ENCODE measurements at regions not wholly inside any gene's neighbourhood (a gene's known extent, or its start where the extent isn't known, plus 50 kb on each side); places are given as distances from the start of the nearest gene placed in this dataset.
"Not testable (repeated sequence)": the region's sequence is repeated elsewhere in the genome, so short reads cannot be mapped to it uniquely, and the experiment has no call there.

- FAIRE-seq (no peak), DNase-seq (ENCODE audit: insufficient read length) (no peak)
- TF ChIP-seq POLR2A (IDR thresholded peaks at IDR 0.05; ENCODE audit: low read depth, low read length), result no peak
- TF ChIP-seq POLR2AphosphoS5 (IDR thresholded peaks at IDR 0.05; ENCODE audit: low read depth, low read length), result no peak
- no peak for TF ChIP-seq TAF1 (IDR thresholded peaks at IDR 0.05; ENCODE audit: borderline replicate concordance, low read depth, low read length)
Measured at GRCh38 chr7:81859433-81859832, 89.6 kb upstream of the HGF start.

- DNase-seq (ENCODE audit: insufficient read length); FAIRE-seq: not testable (repeated sequence)
Measured at GRCh38 chr7:81858820-81859219, 89.0 kb upstream of the HGF start.

GRCh38 chr7:81857385-81857784 is 87.5 kb upstream of the HGF start:
- no peak for DNase-seq (ENCODE audit: insufficient read length)
- FAIRE-seq, result no peak
- no peak for TF ChIP-seq POLR2AphosphoS5 (IDR thresholded peaks at IDR 0.05; ENCODE audit: low read depth, low read length)
- TF ChIP-seq TAF1 (IDR thresholded peaks at IDR 0.05; ENCODE audit: borderline replicate concordance, low read depth, low read length), result no peak
- TF ChIP-seq POLR2A (IDR thresholded peaks at IDR 0.05; ENCODE audit: low read depth, low read length), result no peak

- no peak for TF ChIP-seq TAF1 (IDR thresholded peaks at IDR 0.05; ENCODE audit: borderline replicate concordance, low read depth, low read length)
- TF ChIP-seq POLR2AphosphoS5 (IDR thresholded peaks at IDR 0.05; ENCODE audit: low read depth, low read length), result no peak
- DNase-seq (ENCODE audit: insufficient read length) (no peak), FAIRE-seq (no peak)
Measured at GRCh38 chr7:81854518-81854917, 84.7 kb upstream of the HGF start.

- FAIRE-seq, result no peak
- TF ChIP-seq POLR2A (IDR thresholded peaks at IDR 0.05; ENCODE audit: low read depth, low read length) (no peak), POLR2AphosphoS5 (IDR thresholded peaks at IDR 0.05; ENCODE audit: low read depth, low read length) (no peak), TAF1 (IDR thresholded peaks at IDR 0.05; ENCODE audit: borderline replicate concordance, low read depth, low read length) (no peak)
Measured at GRCh38 chr7:81852701-81853100, 82.9 kb upstream of the HGF start.

GRCh38 chr7:81851413-81851812 is 81.6 kb upstream of the HGF start:
- FAIRE-seq (no peak), DNase-seq (ENCODE audit: insufficient read length) (no peak)
- TF ChIP-seq TAF1 (IDR thresholded peaks at IDR 0.05; ENCODE audit: borderline replicate concordance, low read depth, low read length) (no peak), POLR2A (IDR thresholded peaks at IDR 0.05; ENCODE audit: low read depth, low read length) (no peak), POLR2AphosphoS5 (IDR thresholded peaks at IDR 0.05; ENCODE audit: low read depth, low read length) (no peak)

More at GRCh38 chr7:81852701-81853100, 82.9 kb upstream of the HGF start:
- no peak for DNase-seq (ENCODE audit: insufficient read length)

- no peak for TF ChIP-seq POLR2AphosphoS5 (IDR thresholded peaks at IDR 0.05; ENCODE audit: low read depth, low read length)
- no peak for TF ChIP-seq TAF1 (IDR thresholded peaks at IDR 0.05; ENCODE audit: borderline replicate concordance, low read depth, low read length)
- TF ChIP-seq POLR2A (IDR thresholded peaks at IDR 0.05; ENCODE audit: low read depth, low read length), result no peak
- no peak for DNase-seq (ENCODE audit: insufficient read length)
- no peak for FAIRE-seq
Measured at GRCh38 chr7:81846398-81846797, 76.6 kb upstream of the HGF start.

- FAIRE-seq (peak; percentile 51), DNase-seq (ENCODE audit: insufficient read length) (no peak)
- TF ChIP-seq POLR2AphosphoS5 (IDR thresholded peaks at IDR 0.05; ENCODE audit: low read depth, low read length) (no peak), POLR2A (IDR thresholded peaks at IDR 0.05; ENCODE audit: low read depth, low read length) (no peak), TAF1 (IDR thresholded peaks at IDR 0.05; ENCODE audit: borderline replicate concordance, low read depth, low read length) (no peak)
Measured at GRCh38 chr7:81845744-81846241, 75.9 kb upstream of the HGF start.

- DNase-seq (ENCODE audit: insufficient read length); FAIRE-seq: not testable (repeated sequence)
Measured at GRCh38 chr7:81843657-81844056, 73.8 kb upstream of the HGF start.

GRCh38 chr7:81842361-81842760 is 72.5 kb upstream of the HGF start:
- no peak for TF ChIP-seq POLR2A (IDR thresholded peaks at IDR 0.05; ENCODE audit: low read depth, low read length)
- no peak for TF ChIP-seq TAF1 (IDR thresholded peaks at IDR 0.05; ENCODE audit: borderline replicate concordance, low read depth, low read length)
- TF ChIP-seq POLR2AphosphoS5 (IDR thresholded peaks at IDR 0.05; ENCODE audit: low read depth, low read length), result no peak
- DNase-seq (ENCODE audit: insufficient read length) (no peak), FAIRE-seq (no peak)

GRCh38 chr7:81839708-81840369 is 70.0 kb upstream of the HGF start:
- no peak for DNase-seq (ENCODE audit: insufficient read length)
- TF ChIP-seq TAF1 (IDR thresholded peaks at IDR 0.05; ENCODE audit: borderline replicate concordance, low read depth, low read length) (no peak), POLR2A (IDR thresholded peaks at IDR 0.05; ENCODE audit: low read depth, low read length) (no peak), POLR2AphosphoS5 (IDR thresholded peaks at IDR 0.05; ENCODE audit: low read depth, low read length) (no peak)
- FAIRE-seq, result no peak

GRCh38 chr7:81833401-81833800 is 63.6 kb upstream of the HGF start:
- no peak for DNase-seq (ENCODE audit: insufficient read length)
- TF ChIP-seq TAF1 (IDR thresholded peaks at IDR 0.05; ENCODE audit: borderline replicate concordance, low read depth, low read length) (no peak), POLR2AphosphoS5 (IDR thresholded peaks at IDR 0.05; ENCODE audit: low read depth, low read length) (no peak), POLR2A (IDR thresholded peaks at IDR 0.05; ENCODE audit: low read depth, low read length) (no peak)
- FAIRE-seq, result no peak

GRCh38 chr7:81831883-81832282 is 62.0 kb upstream of the HGF start:
- FAIRE-seq (no peak), DNase-seq (ENCODE audit: insufficient read length) (no peak)
- no peak for TF ChIP-seq TAF1 (IDR thresholded peaks at IDR 0.05; ENCODE audit: borderline replicate concordance, low read depth, low read length)
- TF ChIP-seq POLR2A (IDR thresholded peaks at IDR 0.05; ENCODE audit: low read depth, low read length), result no peak

- not testable (repeated sequence) for FAIRE-seq; DNase-seq (ENCODE audit: insufficient read length)
Measured at GRCh38 chr7:81829511-81829910, 59.7 kb upstream of the HGF start.
